ENCODE measurements at regions not wholly inside any gene's neighbourhood (a gene's known extent, or its start where the extent isn't known, plus 50 kb on each side); places are given as distances from the start of the nearest gene placed in this dataset.

- no peak for DNase-seq
Measured at GRCh38 chr5:27612161-27612560, 573.8 kb upstream of the CDH9 start.

- DNase-seq: no peak
Measured at GRCh38 chr5:27608992-27609391, 570.6 kb upstream of the CDH9 start.

GRCh38 chr5:27598576-27598975 is 560.2 kb upstream of the CDH9 start:
- DNase-seq: no peak

GRCh38 chr5:27594141-27594540 is 555.8 kb upstream of the CDH9 start:
- DNase-seq: peak; percentile 9

- no peak for DNase-seq
Measured at GRCh38 chr5:27592231-27592630, 553.8 kb upstream of the CDH9 start.

GRCh38 chr5:27590503-27590902 is 552.1 kb upstream of the CDH9 start:
- DNase-seq: no peak

- DNase-seq: no peak
Measured at GRCh38 chr5:27578279-27578678, 539.9 kb upstream of the CDH9 start.

GRCh38 chr5:27571681-27572080 is 533.3 kb upstream of the CDH9 start:
- DNase-seq: no peak

- no peak for DNase-seq
Measured at GRCh38 chr5:27568811-27569210, 530.4 kb upstream of the CDH9 start.

- DNase-seq: no peak
Measured at GRCh38 chr5:27561408-27561807, 523.0 kb upstream of the CDH9 start.

- no peak for DNase-seq
Measured at GRCh38 chr5:27548484-27548883, 510.1 kb upstream of the CDH9 start.

GRCh38 chr5:27535031-27535557 is 496.7 kb upstream of the CDH9 start:
- no peak for DNase-seq

- no peak for DNase-seq
Measured at GRCh38 chr5:27532305-27532704, 493.9 kb upstream of the CDH9 start.

- DNase-seq: no peak
Measured at GRCh38 chr5:27524515-27524914, 486.1 kb upstream of the CDH9 start.

- no peak for DNase-seq
Measured at GRCh38 chr5:27523629-27524028, 485.2 kb upstream of the CDH9 start.

GRCh38 chr5:27516437-27516836 is 478.1 kb upstream of the CDH9 start:
- no peak for DNase-seq

GRCh38 chr5:27511061-27511460 is 472.7 kb upstream of the CDH9 start:
- no peak for DNase-seq

- DNase-seq: no peak
Measured at GRCh38 chr5:27503813-27504212, 465.4 kb upstream of the CDH9 start.

GRCh38 chr5:27502236-27502635 is 463.9 kb upstream of the CDH9 start:
- no peak for DNase-seq

- DNase-seq: no peak
Measured at GRCh38 chr5:27497491-27497890, 459.1 kb upstream of the CDH9 start.

- no peak for DNase-seq
Measured at GRCh38 chr5:27494887-27495286, 456.5 kb upstream of the CDH9 start.

- DNase-seq: no peak
Measured at GRCh38 chr5:27491746-27492439, 453.5 kb upstream of the CDH9 start.

GRCh38 chr5:27491047-27491446 is 452.7 kb upstream of the CDH9 start:
- no peak for DNase-seq

GRCh38 chr5:27489701-27490100 is 451.3 kb upstream of the CDH9 start:
- DNase-seq: no peak

- DNase-seq: no peak
Measured at GRCh38 chr5:27482663-27483062, 444.3 kb upstream of the CDH9 start.
